T-cell (primary cell): ENCODE measurements at regions not wholly inside any gene's neighbourhood (a gene's known extent, or its start where the extent isn't known, plus 50 kb on each side); places are given as distances from the start of the nearest gene placed in this dataset.

Experiments
- ATAC-seq, 4 experiments: fragments of 200-7000 bp in 3 of 4; fragments of 150-1000 bp in 1 of 4; cut with Tn5 transposase; replicated peaks in 1 of 4; 1 replicate in 3 of 4; 2 replicates in 1 of 4; pipeline ENCODE4 v1.10.0; 2021; ENCODE audit warnings: moderate library complexity in 3 of 4, mild to moderate bottlenecking in 2 of 4, moderate number of reproducible peaks in 1 of 4
- CTCF ChIA-PET, 2 donors: fragments of 300-600 bp; sonication (Branson Sonifier 250); formaldehyde crosslinking; loops; one replicate each; lab custom pipeline; 2022; ENCODE audit warnings: antibody characterized with exemption in 2 of 2; lab: Charles Lee
- POLR2A ChIA-PET, 2 donors: fragments of 300-600 bp; sonication (Branson Sonifier 250); formaldehyde crosslinking; loops; one replicate each; lab custom pipeline; 2022; ENCODE audit warnings: antibody characterized with exemption in 2 of 2; lab: Charles Lee
- DNase-seq, 35 experiments: peaks; one replicate each; pipeline versions ENCODE4 v3.0.0 to v3.0.0-alpha.2; 2013 to 2023
- H3K27ac ChIP-seq: one replicate; pipeline ENCODE4 v1.5.1; 2013; ENCODE audit warnings: low read length
- H3K27me3 ChIP-seq, 2 experiments: replicated peaks in 1 of 2; 1 replicate in 1 of 2; 2 replicates in 1 of 2; pipeline versions ENCODE4 v1.6.1 to v1.7.0; 2013; ENCODE audit warnings: low read length in 1 of 2, mixed read lengths in 1 of 2; ENCODE audit not compliant: control insufficient read depth in 2 of 2, insufficient read depth in 2 of 2; ENCODE audit errors: extremely low read depth in 1 of 2
- H3K36me3 ChIP-seq, 2 donors: 1 replicate in 1 of 2; 2 replicates in 1 of 2; pipeline versions ENCODE4 v1.6.1 to v1.7.0; 2013; ENCODE audit warnings: low read length in 1 of 2; ENCODE audit not compliant: control insufficient read depth in 2 of 2, insufficient read depth in 1 of 2; ENCODE audit errors: extremely low read depth in 1 of 2
- H3K4me1 ChIP-seq, 2 experiments: 1 replicate in 1 of 2; 2 replicates in 1 of 2; pipeline versions ENCODE4 v1.6.1 to v1.7.0; 2013; ENCODE audit warnings: low read length in 2 of 2, mixed read lengths in 1 of 2; ENCODE audit not compliant: insufficient read depth in 2 of 2, control insufficient read depth in 1 of 2; ENCODE audit errors: extremely low read depth in 1 of 2
- H3K4me3 ChIP-seq, 2 donors: 1 replicate in 1 of 2; 2 replicates in 1 of 2; pipeline versions ENCODE4 v1.5.1 to v1.7.0; 2013; ENCODE audit warnings: mild to moderate bottlenecking in 2 of 2, low read length in 1 of 2, moderate library complexity in 1 of 2; ENCODE audit not compliant: control insufficient read depth in 1 of 2; ENCODE audit errors: extremely low read depth in 1 of 2
- H3K9me3 ChIP-seq: 2 replicates; pipeline ENCODE4 v1.7.0; 2013
- H3K27ac Mint-ChIP-seq, 2 donors: one replicate each; pipeline ENCODE4 v1.8.0; 2020 to 2021; ENCODE audit warnings: mild to moderate bottlenecking in 2 of 2, mixed read lengths in 2 of 2
- H3K27me3 Mint-ChIP-seq, 2 donors: one replicate each; pipeline ENCODE4 v1.8.0; 2021 to 2022; ENCODE audit warnings: mixed read lengths in 2 of 2
- H3K36me3 Mint-ChIP-seq: one replicate; pipeline ENCODE4 v1.8.0; 2021; ENCODE audit warnings: mixed read lengths
- H3K4me1 Mint-ChIP-seq, 3 donors: one replicate each; pipeline ENCODE4 v1.8.0; 2020 to 2022; ENCODE audit warnings: mixed read lengths in 3 of 3, mild to moderate bottlenecking in 1 of 3
- H3K4me3 Mint-ChIP-seq, 3 donors: one replicate each; pipeline ENCODE4 v1.8.0; 2020 to 2022; ENCODE audit warnings: mild to moderate bottlenecking in 3 of 3, mixed read lengths in 3 of 3, moderate library complexity in 3 of 3
- H3K9me3 Mint-ChIP-seq, 3 donors: one replicate each; pipeline ENCODE4 v1.8.0; 2020 to 2022; ENCODE audit warnings: mixed read lengths in 3 of 3
- WGBS: methylation state at CpG from one replicate; pipeline ENCODE4 v1.1.5; 2013; ENCODE audit warnings: missing lambda C conversion rate; ENCODE audit not compliant: insufficient coverage; 5-methylcytosine and 5-hydroxymethylcytosine counted together

- H3K36me3 Mint-ChIP-seq: no peaks in the 10 kb centered on the region
- no peaks in the 10 kb centered on the region for H3K4me1 Mint-ChIP-seq
- DNase-seq (no peak), ATAC-seq (no peak)
- POLR2A ChIA-PET: no interaction called here
- no peak overlapping the region for H3K27ac Mint-ChIP-seq
- Histone ChIP-seq H3K27ac (no peak overlapping the region), H3K4me1 (no peaks in the 10 kb centered on the region), H3K36me3 (no peaks in the 10 kb centered on the region), H3K27me3 (no peaks in the 10 kb centered on the region), H3K9me3 (no peaks in the 10 kb centered on the region), H3K4me3 (no peak overlapping the region)
- H3K9me3 Mint-ChIP-seq: peaks cover 0 to 3% (median 0%) of the 10 kb centered on the region in 3 donors
- CTCF ChIA-PET: no interaction called here
- peaks cover 0 to 5% of the 10 kb centered on the region in 2 donors for H3K27me3 Mint-ChIP-seq
- H3K4me3 Mint-ChIP-seq: no peak overlapping the region
- no CpG with 5 or more reads among the region's 3 CpGs for WGBS
These were observed 259.0 kb downstream of the LRATD1 start for GRCh38 chr2:14891546-14891945.

DNA sequence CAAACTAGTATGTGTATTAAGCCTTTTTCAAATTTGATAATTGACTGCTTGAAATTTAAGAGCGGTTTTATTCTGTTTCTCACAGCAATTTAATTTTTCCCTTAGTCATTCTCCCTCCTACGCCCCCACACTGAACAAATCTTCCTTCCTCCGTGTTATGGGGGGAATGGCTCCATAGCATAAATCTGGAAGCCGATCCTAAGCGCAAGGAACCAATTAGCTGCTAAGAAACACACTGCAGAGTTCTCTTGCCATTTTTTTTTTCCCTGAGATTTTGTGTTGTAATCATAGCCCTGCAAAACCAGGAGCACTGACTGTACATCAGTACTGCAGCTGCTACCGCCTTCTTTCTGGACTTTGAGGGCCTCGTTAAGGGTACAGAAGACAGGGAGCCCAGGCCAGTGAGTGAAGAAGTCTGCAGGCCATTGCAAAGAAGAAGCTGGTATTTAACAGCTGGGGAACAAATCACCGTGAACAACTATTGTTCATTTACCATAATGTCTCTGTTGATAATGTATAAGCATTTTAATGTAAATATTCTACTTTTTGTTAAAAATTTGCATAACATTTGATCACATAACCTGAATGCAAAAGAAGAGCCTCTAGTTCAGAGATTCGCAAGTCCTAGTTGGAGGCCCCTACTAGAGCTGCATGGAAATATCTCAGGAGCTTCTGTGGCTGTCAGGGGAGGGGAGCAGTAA, 264.0 kb downstream of the LRATD1 start:
- Mint-ChIP-seq H3K27me3 (peaks cover 0 to 8% of the 10 kb centered on the region in 2 donors), H3K36me3 (no peaks in the 10 kb centered on the region), H3K27ac (no peak overlapping the region), H3K4me3 (no peak overlapping the region), H3K9me3 (peaks cover 0 to 3% (median 0%) of the 10 kb centered on the region in 3 donors), H3K4me1 (no peaks in the 10 kb centered on the region)
- H3K4me3 ChIP-seq: no peak overlapping the region
- H3K4me1 ChIP-seq: no peaks in the 10 kb centered on the region
- H3K27me3 ChIP-seq: no peaks in the 10 kb centered on the region
- no peak overlapping the region for H3K27ac ChIP-seq
- H3K36me3 ChIP-seq: no peaks in the 10 kb centered on the region
- POLR2A ChIA-PET: no interaction called here
- CTCF ChIA-PET: no interaction called here
- no peak for ATAC-seq
- no peaks in the 10 kb centered on the region for H3K9me3 ChIP-seq
- no peak for DNase-seq
- WGBS: 94% methylated on average over 5 of the region's 9 CpGs

- H3K27ac Mint-ChIP-seq: no peak overlapping the region
- H3K9me3 Mint-ChIP-seq: no peaks in the 10 kb centered on the region
- peaks cover 0 to 4% of the 10 kb centered on the region in 2 donors for H3K27me3 Mint-ChIP-seq
- Histone ChIP-seq H3K27me3 (no peaks in the 10 kb centered on the region), H3K27ac (no peak overlapping the region), H3K4me1 (no peaks in the 10 kb centered on the region), H3K9me3 (no peaks in the 10 kb centered on the region), H3K36me3 (no peaks in the 10 kb centered on the region), H3K4me3 (no peak overlapping the region)
- H3K4me3 Mint-ChIP-seq: no peak overlapping the region
- ChIA-PET CTCF (interaction anchor here in 1 of 2 donors (0.5 kb wide), 1 partner anchor 529 kb away, joined by 5 read pairs; no protein-coding TSS in a partner anchor), POLR2A (no interaction called here)
- WGBS: no CpG with 5 or more reads among the region's 4 CpGs
- ATAC-seq (no peak), DNase-seq (no peak)
- no peaks in the 10 kb centered on the region for H3K4me1 Mint-ChIP-seq
- no peaks in the 10 kb centered on the region for H3K36me3 Mint-ChIP-seq
These were observed 267.3 kb downstream of the LRATD1 start for GRCh38 chr2:14899621-14900414.

DNA sequence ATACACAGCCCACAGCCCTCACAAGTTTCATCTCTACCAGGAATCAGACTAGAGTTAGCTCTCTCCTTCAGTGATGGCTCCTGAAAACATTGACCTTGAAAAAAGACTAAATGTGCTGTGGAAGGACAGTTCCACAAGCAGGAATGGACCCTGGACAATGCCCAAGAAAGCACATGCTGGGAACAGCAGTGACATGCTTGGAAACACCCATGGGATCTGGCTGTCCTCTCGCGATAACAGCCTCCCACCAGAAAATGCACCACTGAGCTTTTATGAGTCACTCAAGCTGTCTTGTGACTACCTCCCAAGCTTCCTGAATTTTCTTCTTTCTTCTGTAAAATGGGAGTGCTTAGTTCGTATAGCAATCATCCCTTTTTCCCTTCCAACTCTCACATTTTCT, 269.2 kb downstream of the LRATD1 start:
- Histone ChIP-seq H3K27ac (no peak overlapping the region), H3K4me3 (no peak overlapping the region), H3K4me1 (no peaks in the 10 kb centered on the region), H3K36me3 (no peaks in the 10 kb centered on the region), H3K27me3 (peaks cover 0 to 4% of the 10 kb centered on the region in 2 experiments), H3K9me3 (no peaks in the 10 kb centered on the region)
- H3K9me3 Mint-ChIP-seq: no peaks in the 10 kb centered on the region
- POLR2A ChIA-PET: no interaction called here
- no peak overlapping the region for H3K4me3 Mint-ChIP-seq
- WGBS: no CpG with 5 or more reads among the region's 3 CpGs
- H3K4me1 Mint-ChIP-seq: no peaks in the 10 kb centered on the region
- H3K27ac Mint-ChIP-seq: no peak overlapping the region
- no peak for DNase-seq
- no peaks in the 10 kb centered on the region for H3K36me3 Mint-ChIP-seq
- CTCF ChIA-PET: no interaction called here
- no peak for ATAC-seq
- peaks cover 0 to 3% of the 10 kb centered on the region in 2 donors for H3K27me3 Mint-ChIP-seq

GRCh38 chr2:14902953-14903352, 270.4 kb downstream of the LRATD1 start:
- H3K36me3 ChIP-seq: no peaks in the 10 kb centered on the region
- CTCF ChIA-PET: interaction anchor here (0.6 to 0.8 kb wide), 3 partner anchors 9 to 865 kb away, joined by 3 to 5 read pairs (median 3); no protein-coding TSS in a partner anchor

DNA sequence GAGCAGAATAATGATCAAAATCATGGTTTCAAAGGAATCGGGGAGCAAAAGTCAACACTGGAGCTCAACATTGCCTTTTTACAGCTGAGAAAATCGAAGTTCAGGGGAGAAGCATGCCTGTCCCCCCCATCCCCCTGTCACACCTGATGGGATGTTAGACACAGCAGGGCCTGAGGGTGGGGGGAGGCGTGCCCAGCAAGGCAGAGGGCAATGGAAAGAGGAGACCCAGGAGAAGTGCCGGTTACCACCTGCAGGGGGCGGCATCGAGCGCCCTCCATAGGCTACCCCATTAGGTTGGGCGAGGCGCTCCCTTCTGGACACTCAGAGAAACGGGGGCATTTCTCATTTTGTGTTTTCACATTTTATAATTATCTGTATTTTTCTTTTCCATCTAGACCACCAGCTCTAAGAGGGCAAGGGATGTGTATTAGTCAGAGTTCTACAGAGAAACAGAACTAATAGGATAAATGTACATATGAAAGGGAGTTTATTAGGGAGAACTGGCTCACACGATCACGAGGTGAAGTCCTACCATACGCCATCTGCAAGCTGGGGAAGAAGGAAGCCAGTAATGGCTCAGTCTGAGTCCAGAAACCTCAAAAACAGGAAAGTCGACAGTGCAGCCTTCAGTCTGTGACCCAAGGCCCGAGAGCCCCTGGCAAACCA, 271.3 kb downstream of the LRATD1 start:
- ChIA-PET POLR2A (no interaction called here), CTCF (interaction anchor here in 1 of 2 donors (0.8 kb wide), 1 partner anchor 10 kb away, joined by 3 read pairs; no protein-coding TSS in a partner anchor)
- Mint-ChIP-seq H3K27ac (no peak overlapping the region), H3K27me3 (no peaks in the 10 kb centered on the region), H3K4me1 (no peaks in the 10 kb centered on the region), H3K4me3 (no peak overlapping the region), H3K9me3 (no peaks in the 10 kb centered on the region), H3K36me3 (no peaks in the 10 kb centered on the region)
- Histone ChIP-seq H3K27ac (no peak overlapping the region), H3K4me3 (no peak overlapping the region), H3K36me3 (no peaks in the 10 kb centered on the region), H3K9me3 (no peaks in the 10 kb centered on the region), H3K4me1 (no peaks in the 10 kb centered on the region), H3K27me3 (peaks cover 0 to 4% of the 10 kb centered on the region in 2 experiments)
- DNase-seq (peak in 23 of 35 experiments; percentile 0 to 47 (median 8)), ATAC-seq (peak in 1 of 4 experiments; percentile 51)
- 41% methylated on average over 8 of the region's 15 CpGs for WGBS

More at GRCh38 chr2:14902953-14903352, 270.4 kb downstream of the LRATD1 start:
- Mint-ChIP-seq H3K36me3 (no peaks in the 10 kb centered on the region), H3K9me3 (no peaks in the 10 kb centered on the region), H3K27ac (no peak overlapping the region), H3K4me3 (no peak overlapping the region), H3K27me3 (peaks cover 0 to 3% of the 10 kb centered on the region in 2 donors), H3K4me1 (no peaks in the 10 kb centered on the region)
- POLR2A ChIA-PET: no interaction called here
- ATAC-seq: no peak
- Histone ChIP-seq H3K27me3 (peaks cover 0 to 4% of the 10 kb centered on the region in 2 experiments), H3K9me3 (no peaks in the 10 kb centered on the region), H3K4me3 (no peak overlapping the region), H3K27ac (no peak overlapping the region), H3K4me1 (no peaks in the 10 kb centered on the region)
- DNase-seq: no peak
- 83% methylated on average over 1 of the region's 1 CpG for WGBS
